ENCODE measurements at regions not wholly inside any gene's neighbourhood (a gene's known extent, or its start where the extent isn't known, plus 50 kb on each side); places are given as distances from the start of the nearest gene placed in this dataset.

GRCh38 chr6:164378330-164378729 lies 931.1 kb downstream of the C6orf118 start:
- TF ChIP-seq POLR2AphosphoS5 (IDR thresholded peaks at IDR 0.05) = no peak
- no peak for TF ChIP-seq CTCF (IDR thresholded peaks at IDR 0.05)
- no peak for TF ChIP-seq POLR2A (IDR thresholded peaks at IDR 0.05)
- TF ChIP-seq EP300 (IDR thresholded peaks at IDR 0.05; ENCODE audit: low read depth) = no peak
